ENCODE measurements at regions not wholly inside any gene's neighbourhood (a gene's known extent, or its start where the extent isn't known, plus 50 kb on each side); places are given as distances from the start of the nearest gene placed in this dataset.
"Not testable (repeated sequence)": the region's sequence is repeated elsewhere in the genome, so short reads cannot be mapped to it uniquely, and the experiment has no call there.

- not testable (repeated sequence) for DNase-seq
Observed at GRCh38 chr9:106788021-106788420, 74.9 kb upstream of the ZNF462 start.

- no peak for DNase-seq
Observed at GRCh38 chr9:106795031-106795430, 67.9 kb upstream of the ZNF462 start.

GRCh38 chr9:106796771-106797170 is 66.2 kb upstream of the ZNF462 start:
- no peak for DNase-seq

- no peak for DNase-seq
Observed at GRCh38 chr9:106797299-106797698, 65.7 kb upstream of the ZNF462 start.

- DNase-seq, result no peak
Observed at GRCh38 chr9:106798016-106798799, 64.8 kb upstream of the ZNF462 start.

DNA sequence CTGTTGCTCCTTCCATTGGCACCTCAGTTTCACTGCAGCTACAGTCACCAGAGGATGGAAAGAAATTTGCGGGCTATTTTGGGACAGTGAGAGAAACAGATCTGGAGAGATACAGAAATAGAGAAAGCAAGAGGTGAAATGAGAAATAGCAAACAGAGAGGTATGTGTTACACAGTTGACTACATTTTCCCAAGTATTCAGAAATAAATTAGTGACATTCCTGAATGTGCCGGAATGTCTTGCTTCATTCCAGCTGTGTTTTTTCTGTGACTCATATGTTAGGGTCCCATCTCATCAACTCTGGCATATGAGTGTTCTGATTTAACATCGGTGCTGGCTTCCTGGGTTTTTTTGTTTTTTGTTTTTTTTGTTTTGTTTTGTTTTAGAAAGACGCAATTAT is 63.8 kb upstream of the ZNF462 start:
- no peak for DNase-seq

DNA sequence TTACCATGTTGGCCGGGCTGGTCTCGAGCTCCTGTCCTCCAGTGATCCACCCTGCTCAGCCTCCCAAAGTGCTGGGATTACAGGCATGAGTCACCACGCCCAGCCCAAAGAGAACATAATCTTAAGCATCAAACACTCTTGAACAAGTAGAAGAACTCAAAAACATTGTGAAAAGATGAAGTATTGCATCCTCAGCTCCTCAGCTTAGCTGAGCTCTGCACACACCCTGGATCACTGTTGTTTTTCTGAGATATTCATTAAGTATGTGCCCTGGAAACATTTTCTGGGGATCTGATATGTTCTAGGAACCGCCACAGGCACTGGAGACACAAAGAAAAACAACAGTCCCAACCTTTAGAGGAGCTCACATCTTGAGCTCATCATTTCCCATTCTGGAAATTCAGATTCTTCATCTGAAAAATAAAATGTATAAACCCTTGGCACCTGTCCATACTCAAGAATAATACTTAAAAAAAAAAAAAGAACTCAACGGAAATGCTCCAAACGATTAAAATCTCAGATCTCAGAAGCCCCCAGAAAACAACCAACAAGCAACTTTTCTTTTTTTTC is 62.2 kb upstream of the ZNF462 start:
- DNase-seq, result no peak

DNA sequence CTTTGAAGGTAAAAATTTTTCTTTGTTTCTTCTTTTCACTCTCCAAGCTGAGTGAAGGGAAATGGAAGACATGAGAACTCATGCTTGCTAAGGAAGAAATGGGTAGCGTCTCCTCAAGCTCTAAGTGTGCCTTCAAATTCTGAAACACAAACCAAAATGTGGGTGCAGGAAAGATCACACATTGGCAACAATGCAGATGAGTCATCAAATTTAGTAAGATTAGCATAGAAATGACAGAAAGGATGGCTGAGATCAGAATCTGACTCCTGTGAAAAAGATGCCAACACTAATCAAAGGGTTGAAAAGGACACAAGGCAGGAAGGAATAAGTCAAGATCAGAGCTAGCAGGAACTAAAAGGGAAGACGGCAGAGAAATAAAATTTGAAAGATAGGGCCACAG is 61.1 kb upstream of the ZNF462 start:
- no peak for DNase-seq
